IPS-18a (cell line): ENCODE measurements at regions not wholly inside any gene's neighbourhood (a gene's known extent, or its start where the extent isn't known, plus 50 kb on each side); places are given as distances from the start of the nearest gene placed in this dataset.
"Not testable (repeated sequence)": the region's sequence is repeated elsewhere in the genome, so short reads cannot be mapped to it uniquely, and the experiment has no call there.

ENCODE experiments used
- H3K27ac ChIP-seq: one replicate; pipeline ENCODE4 v1.5.1; 2013; ENCODE audit warnings: low read length
- H3K27me3 ChIP-seq: one replicate; pipeline ENCODE4 v1.6.1; 2013; ENCODE audit warnings: mild to moderate bottlenecking, low read length; ENCODE audit not compliant: control insufficient read depth, insufficient read depth
- H3K36me3 ChIP-seq: one replicate; pipeline ENCODE4 v1.6.1; 2013; ENCODE audit warnings: low read depth, low read length; ENCODE audit not compliant: control insufficient read depth
- H3K4me1 ChIP-seq: one replicate; pipeline ENCODE4 v1.6.1; 2013; ENCODE audit warnings: low read depth, low read length; ENCODE audit not compliant: control insufficient read depth
- H3K4me3 ChIP-seq: one replicate; pipeline ENCODE4 v1.5.1; 2013; ENCODE audit warnings: low read length
- H3K9ac ChIP-seq: one replicate; pipeline ENCODE4 v1.6.1; 2013; ENCODE audit warnings: mild to moderate bottlenecking, low read length, moderate library complexity
- H3K9me3 ChIP-seq: one replicate; pipeline ENCODE4 v1.6.1; 2013; ENCODE audit warnings: low read depth, low read length; ENCODE audit not compliant: control insufficient read depth

DNA sequence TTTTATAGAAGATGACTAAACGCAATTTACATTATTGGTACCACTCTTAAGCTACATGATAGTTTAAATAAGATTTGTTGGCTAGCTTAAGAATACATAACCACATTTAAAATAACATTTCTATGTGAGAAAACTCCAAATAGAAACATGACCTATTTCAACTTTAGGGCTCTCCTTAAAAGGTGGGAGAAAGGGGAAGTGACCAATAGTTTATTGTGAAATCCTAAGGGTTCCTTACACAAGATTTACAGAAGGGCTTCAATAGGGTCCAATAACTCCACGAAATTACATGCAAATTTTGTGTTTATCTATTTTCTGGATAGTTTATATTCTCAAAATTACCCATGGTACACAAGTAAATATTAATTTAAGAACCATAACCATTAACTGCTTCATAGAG is 91.6 kb upstream of the DST start:
- H3K4me3 ChIP-seq, result no peak overlapping the region
- H3K9ac ChIP-seq, result no peak overlapping the region
- no peaks in the 10 kb centered on the region for H3K4me1 ChIP-seq

DNA sequence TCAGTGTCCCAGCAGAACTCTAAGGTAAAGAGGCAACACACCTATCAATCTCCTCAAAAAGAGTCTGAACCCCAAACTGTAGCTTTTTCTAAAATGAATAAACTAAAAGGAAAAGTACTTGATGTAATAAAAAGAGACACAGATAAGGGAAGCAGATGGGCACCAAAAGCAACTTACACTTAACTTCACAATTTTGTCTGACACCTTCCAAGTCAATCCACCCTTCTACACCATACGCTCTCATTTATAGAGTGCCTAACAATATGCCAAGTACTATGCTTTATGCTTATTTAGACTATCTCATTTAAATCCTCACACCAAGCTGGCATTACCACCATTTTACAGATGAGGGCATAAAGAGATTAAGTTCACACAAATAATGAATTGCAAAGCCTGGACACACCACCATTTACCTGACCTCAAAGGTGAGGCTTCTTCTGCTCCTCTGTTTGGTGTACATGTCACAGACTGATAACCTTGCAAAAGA is 90.6 kb upstream of the DST start:
- peaks cover under 1% of the 10 kb centered on the region for H3K4me1 ChIP-seq
- no peak overlapping the region for H3K4me3 ChIP-seq
- no peaks in the 10 kb centered on the region for H3K27me3 ChIP-seq
- H3K27ac ChIP-seq, result no peak overlapping the region
- no peaks in the 10 kb centered on the region for H3K36me3 ChIP-seq
- no peak overlapping the region for H3K9ac ChIP-seq
- H3K9me3 ChIP-seq, result no peaks in the 10 kb centered on the region

More for the DNA sequence above, 91.6 kb upstream of the DST start:
- no peaks in the 10 kb centered on the region for H3K36me3 ChIP-seq
- no peak overlapping the region for H3K27ac ChIP-seq
- H3K9me3 ChIP-seq, result no peaks in the 10 kb centered on the region
- H3K27me3 ChIP-seq, result no peaks in the 10 kb centered on the region

GRCh38 chr6:56732517-56732916 is 89.8 kb upstream of the DST start:
- H3K4me1 ChIP-seq, result peaks cover 8% of the 10 kb centered on the region
- H3K4me3 ChIP-seq, result no peak overlapping the region
- H3K27me3 ChIP-seq, result no peaks in the 10 kb centered on the region
- H3K9me3 ChIP-seq, result no peaks in the 10 kb centered on the region
- H3K36me3 ChIP-seq, result no peaks in the 10 kb centered on the region
- no peak overlapping the region for H3K9ac ChIP-seq
- H3K27ac ChIP-seq, result no peak overlapping the region

DNA sequence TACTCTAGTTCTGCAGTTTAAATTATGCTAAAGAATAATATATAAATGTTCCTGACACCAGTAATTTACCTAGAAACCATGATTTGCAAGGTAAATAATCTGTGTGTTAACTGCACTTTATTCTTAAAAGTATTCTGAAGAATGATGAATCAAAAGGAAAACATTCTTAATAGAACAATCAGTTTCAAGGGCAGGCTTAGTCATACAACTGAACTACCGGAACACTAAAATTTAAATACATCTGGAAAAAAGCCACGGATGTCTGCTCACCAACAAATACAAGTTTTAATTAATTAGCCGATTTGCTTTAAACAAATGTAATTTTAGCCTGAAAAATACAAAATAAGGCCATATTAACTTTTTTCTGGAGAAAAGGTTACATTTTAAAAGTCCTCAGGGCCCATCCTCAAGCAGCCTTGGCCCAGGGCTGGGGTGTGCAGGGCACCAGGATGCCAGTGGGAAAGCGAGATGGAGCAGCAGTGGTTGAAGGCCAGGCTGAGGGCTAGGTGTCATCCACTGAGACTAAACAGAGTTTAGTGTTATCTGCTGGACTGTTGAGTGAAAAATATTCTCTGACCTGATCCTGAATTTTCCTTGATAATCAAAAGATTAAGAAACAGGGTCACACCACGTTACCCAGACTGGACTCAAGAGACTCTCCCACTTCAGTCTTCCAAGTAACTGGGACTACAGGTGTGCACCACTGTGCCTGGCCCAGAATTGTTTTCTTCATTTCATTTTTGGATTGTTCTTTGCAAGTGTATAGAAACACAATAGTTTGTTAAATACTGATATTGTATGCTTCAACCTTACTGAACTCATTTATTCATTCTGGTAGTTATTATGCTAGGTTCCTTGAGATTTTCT is 88.2 kb upstream of the DST start:
- Histone ChIP-seq H3K9me3 (no peaks in the 10 kb centered on the region), H3K27ac (no peak overlapping the region), H3K4me1 (peaks cover 23% of the 10 kb centered on the region), H3K27me3 (no peaks in the 10 kb centered on the region), H3K4me3 (no peak overlapping the region), H3K36me3 (no peaks in the 10 kb centered on the region), H3K9ac (no peak overlapping the region)

GRCh38 chr6:56729719-56730118 is 87.0 kb upstream of the DST start:
- Histone ChIP-seq H3K36me3 (no peaks in the 10 kb centered on the region), H3K4me3 (no peak overlapping the region), H3K27me3 (no peaks in the 10 kb centered on the region), H3K27ac (no peak overlapping the region), H3K4me1 (peaks cover 33% of the 10 kb centered on the region), H3K9me3 (no peaks in the 10 kb centered on the region), H3K9ac (no peak overlapping the region)

GRCh38 chr6:56729166-56729565 is 86.5 kb upstream of the DST start:
- H3K27me3 ChIP-seq, H3K4me3 ChIP-seq, H3K27ac ChIP-seq, H3K9ac ChIP-seq, H3K9me3 ChIP-seq, H3K36me3 ChIP-seq: not testable (repeated sequence)
- peaks cover 39% of the 10 kb centered on the region for H3K4me1 ChIP-seq

- Histone ChIP-seq H3K9ac (no peak overlapping the region), H3K4me3 (no peak overlapping the region), H3K27ac (no peak overlapping the region), H3K27me3 (no peaks in the 10 kb centered on the region), H3K36me3 (no peaks in the 10 kb centered on the region), H3K9me3 (no peaks in the 10 kb centered on the region), H3K4me1 (peaks cover 40% of the 10 kb centered on the region)
Measured at GRCh38 chr6:56727097-56727850, 84.6 kb upstream of the DST start.

DNA sequence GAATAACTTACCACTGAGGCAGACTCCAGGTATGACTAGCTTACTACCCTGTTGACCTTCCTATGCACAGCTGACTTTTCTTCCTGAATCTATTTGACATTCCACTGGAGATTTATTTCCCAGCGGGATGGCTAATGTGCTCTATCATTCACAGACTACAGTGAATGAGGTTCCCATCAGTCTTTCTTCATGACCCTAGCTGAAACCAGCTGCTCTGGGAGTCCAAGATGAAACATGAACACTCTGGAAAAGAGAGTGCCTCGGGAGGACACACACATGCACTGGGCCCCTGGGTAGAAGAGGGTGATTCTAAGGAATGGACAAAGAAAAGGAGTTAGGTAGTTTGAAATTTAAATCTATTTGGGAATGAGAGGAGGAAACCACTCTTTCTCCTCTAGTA is 82.6 kb upstream of the DST start:
- peaks cover 40% of the 10 kb centered on the region for H3K4me1 ChIP-seq
- H3K4me3 ChIP-seq, result no peak overlapping the region
- no peak overlapping the region for H3K9ac ChIP-seq
- H3K27me3 ChIP-seq, result no peaks in the 10 kb centered on the region
- H3K36me3 ChIP-seq, result no peaks in the 10 kb centered on the region
- no peaks in the 10 kb centered on the region for H3K9me3 ChIP-seq
- H3K27ac ChIP-seq, result no peak overlapping the region

GRCh38 chr6:56724455-56724854 is 81.8 kb upstream of the DST start:
- H3K9ac ChIP-seq, result no peak overlapping the region
- no peaks in the 10 kb centered on the region for H3K27me3 ChIP-seq
- no peaks in the 10 kb centered on the region for H3K36me3 ChIP-seq
- peaks cover 40% of the 10 kb centered on the region for H3K4me1 ChIP-seq
- H3K9me3 ChIP-seq, result no peaks in the 10 kb centered on the region
- no peak overlapping the region for H3K27ac ChIP-seq
- H3K4me3 ChIP-seq, result no peak overlapping the region

- Histone ChIP-seq H3K4me1 (peaks cover 38% of the 10 kb centered on the region), H3K9ac (no peak overlapping the region), H3K9me3 (peaks cover 6% of the 10 kb centered on the region), H3K27ac (no peak overlapping the region), H3K36me3 (no peaks in the 10 kb centered on the region), H3K27me3 (no peaks in the 10 kb centered on the region), H3K4me3 (no peak overlapping the region)
Measured at GRCh38 chr6:56720882-56721281, 78.2 kb upstream of the DST start.

DNA sequence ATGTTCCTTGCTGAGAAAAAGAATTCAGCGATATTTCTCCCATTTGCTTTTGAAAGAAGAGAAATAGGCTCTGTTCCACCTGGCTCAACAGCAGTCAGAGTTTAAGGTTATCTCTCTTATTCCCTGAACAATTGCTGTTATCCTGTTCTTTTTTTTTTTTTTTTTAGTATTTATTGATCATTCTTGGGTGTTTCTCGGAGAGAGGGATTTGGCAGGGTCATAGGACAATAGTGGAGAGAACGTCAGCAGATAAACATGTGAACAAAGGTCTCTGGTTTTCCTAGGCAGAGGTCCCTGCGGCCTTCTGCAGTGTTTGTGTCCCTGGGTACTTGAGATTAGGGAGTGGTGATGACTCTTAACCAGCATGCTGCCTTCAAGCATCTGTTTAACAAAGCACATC is 77.5 kb upstream of the DST start:
- peaks cover 38% of the 10 kb centered on the region for H3K4me1 ChIP-seq
- not testable (repeated sequence) for H3K27me3 ChIP-seq, H3K36me3 ChIP-seq

More for the DNA sequence above, 77.5 kb upstream of the DST start:
- not testable (repeated sequence) for H3K4me3 ChIP-seq, H3K9me3 ChIP-seq, H3K9ac ChIP-seq, H3K27ac ChIP-seq
